Spleen (tissue), 11 donors: ENCODE measurements at regions not wholly inside any gene's neighbourhood (a gene's known extent, or its start where the extent isn't known, plus 50 kb on each side); places are given as distances from the start of the nearest gene placed in this dataset.

Experiments used
- DNase-seq: peaks from one replicate; pipeline ENCODE4 v3.0.0-alpha.2; 2020
- H3K27ac ChIP-seq, 8 donors: fragments of 200-600 bp; sonication (generic) in 7 of 8; 1 replicate in 4 of 8; 2 replicates in 4 of 8; pipeline versions ENCODE4 v1.5.0 to v1.8.0; 2016 to 2021; ENCODE audit warnings: inconsistent platforms in 4 of 8, mild to moderate bottlenecking in 4 of 8, moderate library complexity in 1 of 8
- H3K27me3 ChIP-seq, 7 donors: fragments of 200-600 bp; sonication (generic) in 6 of 7; replicated peaks in 1 of 7; 1 replicate in 4 of 7; 2 replicates in 3 of 7; pipeline versions ENCODE4 v1.5.0 to v1.8.0; 2016 to 2021; ENCODE audit warnings: inconsistent platforms in 3 of 7, mild to moderate bottlenecking in 1 of 7
- H3K36me3 ChIP-seq, 6 donors: fragments of 200-600 bp; sonication (generic) in 5 of 6; 1 replicate in 4 of 6; 2 replicates in 2 of 6; pipeline versions ENCODE4 v1.5.0 to v1.8.0; 2016 to 2021; ENCODE audit warnings: inconsistent platforms in 2 of 6
- H3K4me1 ChIP-seq, 6 donors: fragments of 200-600 bp; sonication (generic) in 5 of 6; 1 replicate in 3 of 6; 2 replicates in 3 of 6; pipeline versions ENCODE4 v1.5.0 to v1.8.0; 2016 to 2021; ENCODE audit warnings: inconsistent platforms in 3 of 6
- H3K4me3 ChIP-seq, 8 donors: fragments of 200-600 bp; sonication (generic) in 7 of 8; 1 replicate in 4 of 8; 2 replicates in 4 of 8; pipeline versions ENCODE4 v1.5.0 to v1.8.0; 2016 to 2021; ENCODE audit warnings: inconsistent platforms in 4 of 8, mild to moderate bottlenecking in 4 of 8, moderate library complexity in 2 of 8
- H3K9me3 ChIP-seq, 8 donors: fragments of 200-600 bp; sonication (generic) in 7 of 8; 1 replicate in 4 of 8; 2 replicates in 4 of 8; pipeline versions ENCODE4 v1.5.0 to v1.8.0; 2016 to 2021; ENCODE audit warnings: inconsistent platforms in 4 of 8
- CTCF ChIP-seq, 11 experiments: fragments of 200-600 bp in 7 of 11; fragments of 450-650 bp in 4 of 11; sonication (generic) in 4 of 11; IDR thresholded peaks in 8 of 11; conservative IDR thresholded peaks in 3 of 11; 1 replicate in 7 of 11; 2 replicates in 4 of 11; pipeline versions ENCODE4 v1.4.0 to v1.8.0; 2016 to 2021; ENCODE audit warnings: antibody characterized with exemption in 11 of 11, inconsistent platforms in 4 of 11, mild to moderate bottlenecking in 1 of 11
- POLR2A ChIP-seq, 3 donors: fragments of 450-650 bp; IDR thresholded peaks; one replicate each; pipeline ENCODE4 v1.5.1; 2017; ENCODE audit warnings: antibody characterized with exemption in 3 of 3, mild to moderate bottlenecking in 1 of 3
- POLR2AphosphoS5 ChIP-seq, 3 donors: sonication (generic); formaldehyde crosslinking; IDR thresholded peaks; one replicate each; pipeline ENCODE4 v1.5.1; 2017; ENCODE audit warnings: antibody characterized with exemption in 3 of 3
- WGBS, 5 donors: extraction: QIAGEN DNeasy Blood & Tissue Kit in 3 of 5; methylation state at CpG; one replicate each; pipeline versions ENCODE4 v1.1.5 to v1.1.7; 2013 to 2018; 5-methylcytosine and 5-hydroxymethylcytosine counted together
- intact Hi-C: fragments of 100-400 bp; cut with DNase I; formaldehyde crosslinking; loops from one replicate; pipeline ENCODE4 v1.15.0; 2023; ENCODE audit warnings: low total_unique reads
- donor health status: healthy with polysubstance abuse.
- donor health status: DM: no; HTN: no; CAD: no; lungs with moderate emphysema.
- donor health status: DM: no; HTN: no; CAD: no.
- donor health status: Bipolar disorder and iron deficiency.
- donor health status: healthy.
- donor health status: DM: no; HTN: no; CAD: no.
- donor health status: DM: yes; HTN: yes; CAD: no.

- DNase-seq = no peak
These were observed 66.4 kb upstream of the TTC34 start for GRCh38 chr1:2867861-2868260.

GRCh38 chr1:2868571-2869195 is 67.2 kb upstream of the TTC34 start:
- H3K36me3 ChIP-seq = no peaks in the 10 kb centered on the region
- DNase-seq = no peak
- intact Hi-C loops = no loop called here
- peaks cover 8 to 29% (median 24%) of the 10 kb centered on the region in 8 donors for H3K9me3 ChIP-seq
- peaks cover 0 to 6% (median 0%) of the 10 kb centered on the region in 6 donors for H3K4me1 ChIP-seq
- no peak overlapping the region for H3K4me3 ChIP-seq
- H3K27ac ChIP-seq = no peak overlapping the region
- H3K27me3 ChIP-seq = peaks cover 0 to 62% (median 17%) of the 10 kb centered on the region in 7 donors
- TF ChIP-seq POLR2AphosphoS5 (IDR thresholded peaks at IDR 0.05) = no peak
- TF ChIP-seq POLR2A (IDR thresholded peaks at IDR 0.05) = no peak
- TF ChIP-seq CTCF (IDR thresholded peaks at IDR 0.05 in 8 of 11, conservative IDR thresholded peaks at IDR 0.05 in 3 of 11) = no peak
- WGBS, 5 donors = 43 to 56% (median 49%) methylated on average over 21 to 23 of the region's 23 CpGs

More at GRCh38 chr1:2867861-2868260, 66.4 kb upstream of the TTC34 start:
- H3K4me3 ChIP-seq = no peak overlapping the region
- TF ChIP-seq POLR2AphosphoS5 (IDR thresholded peaks at IDR 0.05) (no peak), CTCF (IDR thresholded peaks at IDR 0.05 in 8 of 11, conservative IDR thresholded peaks at IDR 0.05 in 3 of 11) (no peak), POLR2A (IDR thresholded peaks at IDR 0.05) (no peak)
- H3K9me3 ChIP-seq = peaks cover 8 to 29% (median 24%) of the 10 kb centered on the region in 8 donors
- no peak overlapping the region for H3K27ac ChIP-seq
- intact Hi-C loops = no loop called here
- no peaks in the 10 kb centered on the region for H3K36me3 ChIP-seq
- peaks cover 0 to 10% (median 0%) of the 10 kb centered on the region in 6 donors for H3K4me1 ChIP-seq
- peaks cover 0 to 70% (median 22%) of the 10 kb centered on the region in 7 donors for H3K27me3 ChIP-seq
- 65 to 80% (median 66%) methylated on average over 2 to 10 of the region's 10 CpGs for WGBS, 5 donors

GRCh38 chr1:2871246-2871815 is 69.8 kb upstream of the TTC34 start:
- TF ChIP-seq POLR2A (IDR thresholded peaks at IDR 0.05) = no peak
- TF ChIP-seq CTCF (IDR thresholded peaks at IDR 0.05 in 8 of 11, conservative IDR thresholded peaks at IDR 0.05 in 3 of 11) = no peak
- TF ChIP-seq POLR2AphosphoS5 (IDR thresholded peaks at IDR 0.05) = no peak
- intact Hi-C loops = no loop called here
- DNase-seq = no peak
- Histone ChIP-seq H3K27me3 (peaks cover 0 to 35% (median 5%) of the 10 kb centered on the region in 7 donors), H3K4me3 (no peak overlapping the region), H3K27ac (no peak overlapping the region), H3K36me3 (no peaks in the 10 kb centered on the region), H3K9me3 (peaks cover 8 to 29% (median 24%) of the 10 kb centered on the region in 8 donors), H3K4me1 (peaks cover 0 to 19% (median 8%) of the 10 kb centered on the region in 6 donors)
- 87 to 96% (median 89%) methylated on average over 6 of the region's 6 CpGs for WGBS, 5 donors

- Histone ChIP-seq H3K4me1 (peaks cover 0 to 19% (median 8%) of the 10 kb centered on the region in 6 donors), H3K9me3 (peaks cover 8 to 29% (median 24%) of the 10 kb centered on the region in 8 donors), H3K27ac (no peak overlapping the region), H3K36me3 (no peaks in the 10 kb centered on the region), H3K4me3 (no peak overlapping the region), H3K27me3 (peaks cover 0 to 10% (median 0%) of the 10 kb centered on the region in 7 donors)
- DNase-seq = no peak
- TF ChIP-seq POLR2AphosphoS5 (IDR thresholded peaks at IDR 0.05) (no peak), POLR2A (IDR thresholded peaks at IDR 0.05) (no peak), CTCF (IDR thresholded peaks at IDR 0.05 in 8 of 11, conservative IDR thresholded peaks at IDR 0.05 in 3 of 11) (no peak)
- intact Hi-C loops = no loop called here
- WGBS, 5 donors = 87 to 95% (median 90%) methylated on average over 7 of the region's 7 CpGs
These were observed 72.7 kb upstream of the TTC34 start for GRCh38 chr1:2874207-2874606.
